ENCODE measurements at regions not wholly inside any gene's neighbourhood (a gene's known extent, or its start where the extent isn't known, plus 50 kb on each side); places are given as distances from the start of the nearest gene placed in this dataset.

DNA sequence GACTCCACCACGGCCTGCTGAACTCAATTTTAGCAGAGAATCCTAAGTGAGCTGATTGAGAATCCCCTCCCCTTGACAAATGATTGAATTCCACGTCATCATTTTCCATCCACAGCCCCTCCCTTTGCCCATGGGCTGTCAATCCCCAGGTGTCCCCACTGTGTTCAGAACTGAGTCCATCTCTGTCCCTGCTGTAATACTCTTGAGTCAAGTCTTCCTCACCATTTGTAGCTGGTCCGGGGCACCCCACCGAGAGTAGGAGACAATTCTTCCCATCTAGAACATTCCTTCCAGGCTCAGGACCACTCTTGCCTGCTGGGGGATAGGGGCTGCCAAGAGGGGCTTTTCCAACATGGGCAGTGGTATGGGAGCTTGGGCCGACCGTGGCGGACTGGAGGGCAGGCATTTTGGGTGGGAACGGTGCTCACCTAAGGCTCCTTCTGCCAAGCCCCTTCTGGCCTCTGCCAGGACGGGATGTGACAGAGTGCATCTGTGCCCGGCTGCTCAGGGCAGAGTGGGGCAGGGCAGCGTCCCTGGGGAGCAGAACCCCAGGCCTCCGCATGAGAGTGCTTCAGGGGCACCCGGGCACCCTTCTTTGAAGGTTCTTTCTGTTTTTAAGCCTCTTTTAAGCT is 218.1 kb upstream of the RTL1 start:
- Histone ChIP-seq H3K4me3 (replicated peaks in 1 of 3; ENCODE audit: insufficient read depth in 1 of 3, low read depth in 1 of 3, low read length in 3 of 3) (no peak overlapping the region), H4K20me1 (replicated peaks; ENCODE audit: control insufficient read depth, extremely low read depth, insufficient read depth, low read length) (no peaks in the 10 kb centered on the region), H3K27ac (ENCODE audit: insufficient read depth, low read depth, low read length) (no peak overlapping the region), H3K4me2 (ENCODE audit: insufficient read depth, low read length) (no peak overlapping the region), H3K9me1 (replicated peaks; ENCODE audit: control insufficient read depth, extremely low read depth, insufficient read depth, low read length) (no peaks in the 10 kb centered on the region), H2AFZ (ENCODE audit: low read depth, low read length) (no peak overlapping the region), H3K4me1 (ENCODE audit: control insufficient read depth, extremely low read depth, insufficient read depth, low read length) (peaks cover 8% of the 10 kb centered on the region), H3K9me3 (replicated peaks; ENCODE audit: control insufficient read depth, insufficient read depth, low read length) (no peaks in the 10 kb centered on the region), H3K79me2 (ENCODE audit: control insufficient read depth, insufficient read depth, low read length) (no peaks in the 10 kb centered on the region), H3K27me3 (ENCODE audit: control insufficient read depth in 2 of 2, insufficient read depth in 2 of 2, low read length in 2 of 2) (no peaks in the 10 kb centered on the region), H3K36me3 (ENCODE audit: control insufficient read depth in 2 of 2, extremely low read depth in 1 of 2, insufficient read depth in 2 of 2, low read length in 2 of 2) (no peaks in the 10 kb centered on the region), H3K9ac (replicated peaks; ENCODE audit: extremely low read depth, insufficient read depth, low read length) (no peak overlapping the region)
- dilution Hi-C loops (cut with MboI; ENCODE audit: extremely low pct_ligation_motif_present, low sequenced_read_pairs) (no loop called here), intact Hi-C loops (cut with micrococcal nuclease) (no loop called here)
- CTCF ChIA-PET: no interaction called here
- no peak for TF ChIP-seq POLR2AphosphoS5 (IDR thresholded peaks at IDR 0.05; ENCODE audit: insufficient read depth, low read depth, low read length)
- TF ChIP-seq JUN (IDR thresholded peaks at IDR 0.05; ENCODE audit: borderline replicate concordance, insufficient read depth, insufficient read length, low read depth): no peak
- no peak for TF ChIP-seq EZH2 (IDR thresholded peaks at IDR 0.05; ENCODE audit: borderline replicate concordance, low read depth, low read length, severe bottlenecking)
- no peak for TF ChIP-seq FOS (IDR thresholded peaks at IDR 0.05; ENCODE audit: borderline replicate concordance, insufficient read depth, low read length)
- TF ChIP-seq MAX (IDR thresholded peaks at IDR 0.05; ENCODE audit: insufficient read depth, insufficient read length): no peak
- no peak for TF ChIP-seq GATA2 (IDR thresholded peaks at IDR 0.05; ENCODE audit: insufficient read depth, insufficient read length, low read depth, low read length)
- no peak for TF ChIP-seq POLR2A (IDR thresholded peaks at IDR 0.05; ENCODE audit: low read depth, low read length)
- TF ChIP-seq, protein P1, sequence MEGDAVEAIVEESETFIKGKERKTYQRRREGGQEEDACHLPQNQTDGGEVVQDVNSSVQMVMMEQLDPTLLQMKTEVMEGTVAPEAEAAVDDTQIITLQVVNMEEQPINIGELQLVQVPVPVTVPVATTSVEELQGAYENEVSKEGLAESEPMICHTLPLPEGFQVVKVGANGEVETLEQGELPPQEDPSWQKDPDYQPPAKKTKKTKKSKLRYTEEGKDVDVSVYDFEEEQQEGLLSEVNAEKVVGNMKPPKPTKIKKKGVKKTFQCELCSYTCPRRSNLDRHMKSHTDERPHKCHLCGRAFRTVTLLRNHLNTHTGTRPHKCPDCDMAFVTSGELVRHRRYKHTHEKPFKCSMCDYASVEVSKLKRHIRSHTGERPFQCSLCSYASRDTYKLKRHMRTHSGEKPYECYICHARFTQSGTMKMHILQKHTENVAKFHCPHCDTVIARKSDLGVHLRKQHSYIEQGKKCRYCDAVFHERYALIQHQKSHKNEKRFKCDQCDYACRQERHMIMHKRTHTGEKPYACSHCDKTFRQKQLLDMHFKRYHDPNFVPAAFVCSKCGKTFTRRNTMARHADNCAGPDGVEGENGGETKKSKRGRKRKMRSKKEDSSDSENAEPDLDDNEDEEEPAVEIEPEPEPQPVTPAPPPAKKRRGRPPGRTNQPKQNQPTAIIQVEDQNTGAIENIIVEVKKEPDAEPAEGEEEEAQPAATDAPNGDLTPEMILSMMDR (IDR thresholded peaks at IDR 0.05; ENCODE audit: extremely low read depth in 1 of 2, insufficient read depth in 1 of 2, low read depth in 1 of 2, low read length in 2 of 2): no peak
- TF ChIP-seq MYC (IDR thresholded peaks at IDR 0.05; ENCODE audit: low read depth, low read length): no peak
- DNase-seq (ENCODE audit: low read depth, low spot score) (no peak), FAIRE-seq (no peak)
- BruUV-seq (replicated peaks): no TSS peak
- POLR2A ChIA-PET: no interaction called here

All from endothelial cell of umbilical vein (primary cell).